ENCODE measurements at regions not wholly inside any gene's neighbourhood (a gene's known extent, or its start where the extent isn't known, plus 50 kb on each side); places are given as distances from the start of the nearest gene placed in this dataset.
"Not testable (repeated sequence)": the region's sequence is repeated elsewhere in the genome, so short reads cannot be mapped to it uniquely, and the experiment has no call there.

DNA sequence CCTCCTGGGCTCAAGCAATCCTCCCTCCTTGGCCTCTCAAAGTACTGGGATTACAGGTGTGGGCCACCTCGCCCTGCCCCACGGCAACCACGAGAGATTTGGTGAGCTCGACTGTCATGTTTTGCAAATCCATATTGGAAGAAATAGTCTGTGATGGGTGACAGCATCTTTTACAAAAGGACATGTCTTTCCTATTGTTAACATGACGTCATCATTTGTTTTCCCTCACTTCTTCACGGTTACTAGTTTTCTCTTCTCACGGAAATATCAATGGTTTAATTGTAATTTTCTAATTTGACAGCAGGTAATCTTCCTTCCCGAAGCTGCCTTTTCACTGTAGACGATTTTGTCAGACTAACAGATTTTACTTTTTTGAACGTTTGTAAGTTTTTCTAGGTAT lies 110.8 kb upstream of the GREM2 start:
- DNase-seq (ENCODE audit: low spot score), result no peak

GRCh38 chr1:240720976-240721375 lies 109.0 kb upstream of the GREM2 start:
- DNase-seq (ENCODE audit: low spot score), result no peak

DNA sequence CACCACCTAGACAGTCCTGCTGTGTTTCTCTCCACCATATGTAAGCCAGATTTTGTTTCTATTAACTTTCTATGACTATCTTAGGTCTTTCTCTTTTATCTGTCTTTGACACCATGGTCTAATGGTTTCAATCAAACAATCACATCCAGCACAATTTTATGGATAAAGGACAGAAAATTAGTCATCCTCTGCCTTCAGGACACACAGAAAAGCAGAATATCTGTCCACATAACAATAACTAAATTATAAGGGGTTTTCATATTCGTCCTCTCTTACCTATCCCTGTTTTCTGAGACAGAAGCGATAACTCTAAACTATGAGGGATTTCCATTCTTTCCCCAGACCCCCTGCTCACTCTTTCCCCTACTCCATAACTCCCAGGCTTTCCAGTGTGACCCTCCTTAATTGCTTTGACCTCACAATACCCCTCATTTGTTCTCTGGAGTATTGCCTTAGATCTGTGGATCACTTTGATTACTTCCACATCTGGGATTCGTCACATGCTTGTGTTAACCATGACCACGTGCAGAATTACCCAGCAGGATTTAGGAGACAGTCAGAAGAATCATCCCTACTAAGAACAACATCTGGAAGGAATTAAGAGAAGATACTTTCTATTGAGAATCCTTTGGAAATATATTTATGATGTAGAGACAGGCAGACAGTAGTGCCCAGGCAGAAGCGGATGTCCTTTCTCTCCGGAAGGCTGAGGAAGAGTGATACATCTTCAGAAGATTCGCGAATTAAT lies 108.2 kb upstream of the GREM2 start:
- no peak for DNase-seq (ENCODE audit: low spot score)

DNA sequence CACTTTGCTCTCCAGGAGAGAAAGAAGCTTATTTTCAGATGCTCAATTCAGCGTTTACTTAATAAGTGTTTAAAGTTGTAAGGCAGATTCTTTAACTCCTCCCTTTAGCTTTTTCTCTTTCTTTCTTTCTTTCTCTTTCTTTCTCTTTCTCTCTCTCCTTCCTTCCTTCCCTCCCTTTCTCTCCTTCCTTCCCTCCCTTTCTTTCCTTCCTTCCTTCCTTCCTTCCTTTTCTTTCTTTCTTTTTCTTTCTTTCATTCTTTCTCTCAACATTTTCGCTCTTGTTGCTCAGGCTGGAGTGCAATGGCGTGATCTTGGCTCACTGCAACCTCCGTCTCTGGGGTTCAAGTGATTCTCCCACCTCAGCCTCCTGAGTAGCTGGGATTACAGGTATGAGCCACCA lies 104.6 kb upstream of the GREM2 start:
- DNase-seq (ENCODE audit: low spot score), result not testable (repeated sequence)

DNA sequence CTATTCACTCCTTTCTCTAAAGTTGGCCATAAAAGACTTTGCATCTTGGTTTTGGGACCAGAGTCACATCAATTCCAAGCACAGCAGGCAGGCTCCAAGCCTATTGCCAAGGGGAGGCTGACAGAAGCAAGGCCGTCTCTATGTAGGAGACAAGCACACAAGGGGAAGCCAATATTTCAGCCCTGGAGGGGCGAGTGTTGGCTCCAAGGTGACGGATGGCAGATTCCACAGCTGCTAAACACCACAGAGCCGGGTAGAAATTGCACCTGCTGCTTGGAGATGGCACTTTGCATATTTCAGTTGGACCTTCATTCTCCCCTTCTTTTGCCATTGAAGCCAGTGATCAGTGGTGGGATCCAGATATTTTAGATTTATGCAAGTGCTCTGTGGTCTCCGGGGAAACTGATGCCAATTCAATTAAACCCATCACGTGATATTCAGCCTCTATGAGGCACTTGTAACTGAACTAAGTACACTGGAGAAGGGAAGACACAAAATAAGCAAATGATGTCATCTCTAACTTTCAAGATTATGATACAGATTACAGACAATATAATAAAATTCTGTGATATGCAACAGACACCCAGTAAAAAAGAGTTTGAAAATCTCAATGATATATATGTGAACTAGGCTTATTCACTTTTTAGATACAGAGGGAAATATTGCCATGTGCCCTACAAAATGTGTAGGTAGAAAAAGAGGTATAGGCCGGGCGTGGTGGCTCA lies 102.8 kb upstream of the GREM2 start:
- DNase-seq (ENCODE audit: low spot score), result no peak

DNA sequence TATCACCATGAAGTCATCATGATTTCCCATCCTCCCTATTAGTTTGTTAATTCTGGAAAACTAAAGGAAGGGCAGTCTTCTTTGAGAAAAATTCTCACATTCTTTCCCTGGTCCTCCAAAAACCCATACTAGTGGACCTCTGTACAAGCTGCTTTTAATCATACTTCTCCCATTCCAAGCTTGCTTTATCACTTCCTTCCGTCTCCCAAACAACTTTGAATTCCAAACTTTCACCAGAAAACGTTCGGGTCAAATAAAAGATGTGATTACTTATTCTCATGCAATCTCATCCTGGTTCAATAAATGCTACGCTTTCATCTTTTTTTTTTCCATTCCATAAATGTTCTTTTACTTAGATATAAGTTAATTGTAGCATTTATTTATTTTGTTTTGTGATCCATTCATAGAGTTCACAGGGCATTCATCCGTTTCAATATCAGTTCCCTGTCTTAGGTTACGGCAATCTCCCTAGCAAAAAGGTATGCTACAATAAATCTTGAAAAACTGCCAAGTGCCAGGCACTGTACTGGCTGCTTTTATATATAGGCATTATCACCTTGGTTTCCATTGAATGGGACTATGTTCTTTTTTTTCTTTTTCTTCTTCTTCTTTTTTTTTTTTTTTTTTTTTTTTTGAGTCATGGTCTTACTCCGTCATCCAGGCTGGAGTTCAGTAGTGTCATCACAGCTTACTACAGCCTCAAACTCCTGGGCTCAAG lies 100.2 kb upstream of the GREM2 start:
- DNase-seq (ENCODE audit: low spot score), result no peak

DNA sequence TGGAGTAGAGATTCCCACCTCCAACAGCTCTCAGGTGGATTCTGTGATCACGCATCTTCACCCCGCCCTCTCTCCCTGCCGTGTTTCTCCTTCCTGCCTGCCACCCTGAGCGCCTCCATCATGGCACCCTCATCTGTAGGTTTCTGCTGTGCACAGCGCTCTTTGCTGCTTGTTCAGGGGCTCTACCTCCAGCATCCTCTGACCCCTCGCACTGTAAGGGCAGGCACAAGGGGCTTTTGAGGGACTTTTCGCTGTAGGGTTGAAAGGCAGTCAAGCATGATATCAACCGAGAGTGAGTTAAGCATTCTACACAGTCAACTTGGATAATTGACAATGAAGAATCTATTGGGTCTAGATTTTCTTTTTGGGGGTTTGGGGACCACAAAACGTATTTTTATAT lies 99.1 kb upstream of the GREM2 start:
- DNase-seq (ENCODE audit: low spot score), result no peak

- DNase-seq (ENCODE audit: low spot score), result no peak
Measured at GRCh38 chr1:240709676-240710075, 97.7 kb upstream of the GREM2 start.

DNA sequence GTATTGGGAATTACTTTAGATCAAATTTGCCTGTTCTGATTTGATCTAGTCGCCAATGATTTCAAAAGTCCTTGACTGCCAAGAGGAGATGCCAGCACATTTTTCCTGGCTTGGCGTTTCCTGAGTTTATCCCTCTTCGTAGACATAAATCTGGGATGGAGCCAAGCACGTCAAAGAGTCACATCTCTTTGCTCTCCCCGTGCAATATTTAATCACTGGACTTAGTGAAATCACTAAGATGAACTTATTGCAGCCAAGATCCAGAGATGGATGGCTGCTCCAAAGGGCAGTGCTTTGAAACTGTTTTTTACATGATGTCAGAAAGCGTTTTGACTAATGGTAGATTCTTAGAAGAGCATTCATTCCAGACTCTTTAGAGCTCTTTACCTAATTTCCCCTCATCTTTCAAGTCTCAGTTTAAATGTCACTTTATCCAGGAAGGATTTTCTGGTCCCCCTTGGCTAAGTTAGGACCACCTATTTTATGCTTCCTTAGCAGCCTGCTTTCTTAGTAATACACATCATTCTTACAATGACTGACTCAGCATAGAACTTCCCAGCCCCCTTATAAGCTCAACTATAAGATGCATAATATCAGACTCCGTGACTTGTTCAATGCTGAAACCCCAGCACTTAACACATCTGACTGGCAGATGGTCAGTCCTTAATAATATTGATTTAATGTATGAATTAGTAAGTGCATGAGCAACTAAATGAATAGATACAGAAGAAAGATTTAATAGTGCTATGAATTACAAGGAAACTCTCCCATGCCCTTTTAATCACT lies 94.4 kb upstream of the GREM2 start:
- no peak for DNase-seq (ENCODE audit: low spot score)

- DNase-seq (ENCODE audit: low spot score), result no peak
Measured at GRCh38 chr1:240705579-240705978, 93.6 kb upstream of the GREM2 start.

- no peak for DNase-seq (ENCODE audit: low spot score)
Measured at GRCh38 chr1:240701412-240701811, 89.5 kb upstream of the GREM2 start.

- DNase-seq (ENCODE audit: low spot score), result no peak
Measured at GRCh38 chr1:240695416-240695815, 83.5 kb upstream of the GREM2 start.

DNA sequence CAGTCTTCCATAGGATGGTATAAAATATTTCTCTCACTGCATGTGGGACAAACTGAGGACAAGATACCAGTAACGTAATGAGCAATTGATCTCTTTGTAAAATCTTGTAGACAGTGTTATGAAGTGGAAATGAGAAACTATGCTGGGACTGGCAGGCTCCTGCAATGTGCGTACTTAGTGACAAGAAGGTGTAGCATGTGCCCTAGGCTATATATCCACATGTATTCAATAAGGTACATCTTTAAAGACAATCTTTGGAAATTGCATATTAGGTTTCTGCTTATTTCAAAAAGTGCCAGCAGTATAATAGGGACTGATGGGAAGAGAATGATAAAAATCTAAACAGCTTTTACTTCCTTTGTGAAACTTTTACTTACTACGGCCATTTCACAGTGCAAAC lies 81.9 kb upstream of the GREM2 start:
- no peak for DNase-seq (ENCODE audit: low spot score)

GRCh38 chr1:240693036-240693435 lies 81.1 kb upstream of the GREM2 start:
- DNase-seq (ENCODE audit: low spot score), result no peak

DNA sequence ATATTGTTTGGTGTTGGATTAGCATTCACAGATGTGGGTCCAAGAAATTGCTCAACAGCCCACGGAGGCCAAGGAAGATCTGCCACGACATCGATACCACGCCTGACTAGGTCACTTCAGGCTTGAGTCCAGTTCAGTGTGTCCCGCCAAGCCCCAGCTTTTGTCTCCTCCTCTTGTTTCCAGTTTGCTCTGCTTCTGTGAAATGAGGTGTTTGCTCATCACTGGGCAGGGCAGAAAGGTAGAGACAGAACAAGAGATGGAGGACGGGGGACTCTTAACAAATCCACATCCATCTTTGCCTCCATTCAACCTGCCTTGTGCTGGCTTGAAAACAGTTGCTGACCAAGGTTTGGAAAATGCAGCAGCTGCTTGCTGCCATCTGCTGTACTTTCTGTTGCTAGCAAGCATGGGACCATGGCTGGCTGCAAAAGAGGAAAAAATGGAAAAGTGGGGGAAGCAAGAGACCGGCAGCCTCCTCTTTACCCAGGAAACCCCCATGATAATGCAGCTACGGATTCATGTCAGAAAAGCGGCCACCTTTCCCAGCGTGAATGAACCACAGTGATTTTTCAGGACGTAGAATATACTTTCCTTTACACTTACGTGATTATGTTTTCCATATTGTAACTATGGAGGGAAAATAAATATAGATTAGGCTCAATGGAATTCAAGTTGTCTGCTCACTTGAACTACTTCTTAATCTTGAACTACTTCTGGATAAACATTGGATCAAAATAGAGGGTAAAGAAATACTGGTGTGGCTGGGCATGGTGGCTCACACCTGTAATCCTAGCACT lies 80.2 kb upstream of the GREM2 start:
- peak; percentile 42 for DNase-seq (ENCODE audit: low spot score)

DNA sequence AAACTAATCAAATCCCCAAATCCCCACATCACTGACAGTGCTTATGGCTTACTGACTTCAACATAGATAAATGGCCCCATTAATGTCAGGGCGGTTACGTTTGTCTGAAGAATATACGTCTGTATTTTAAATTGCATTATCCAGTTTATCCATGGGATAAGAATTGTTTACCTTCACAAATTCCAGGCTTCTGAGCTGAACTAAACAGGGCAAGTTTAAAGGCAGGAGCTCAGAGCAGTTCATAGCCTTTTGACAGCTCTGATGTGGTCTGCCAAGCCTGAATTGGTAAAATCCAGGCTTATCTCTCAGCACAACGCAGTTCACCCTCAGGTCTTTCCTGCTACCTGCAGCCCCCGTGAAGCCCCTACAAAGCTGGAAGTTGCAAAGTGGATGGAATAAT lies 79.5 kb upstream of the GREM2 start:
- DNase-seq (ENCODE audit: low spot score), result no peak

GRCh38 chr1:240687820-240688219 lies 75.9 kb upstream of the GREM2 start:
- peak; percentile 58 for DNase-seq (ENCODE audit: low spot score)

- DNase-seq (ENCODE audit: low spot score), result no peak
Measured at GRCh38 chr1:240683576-240683975, 71.6 kb upstream of the GREM2 start.

DNA sequence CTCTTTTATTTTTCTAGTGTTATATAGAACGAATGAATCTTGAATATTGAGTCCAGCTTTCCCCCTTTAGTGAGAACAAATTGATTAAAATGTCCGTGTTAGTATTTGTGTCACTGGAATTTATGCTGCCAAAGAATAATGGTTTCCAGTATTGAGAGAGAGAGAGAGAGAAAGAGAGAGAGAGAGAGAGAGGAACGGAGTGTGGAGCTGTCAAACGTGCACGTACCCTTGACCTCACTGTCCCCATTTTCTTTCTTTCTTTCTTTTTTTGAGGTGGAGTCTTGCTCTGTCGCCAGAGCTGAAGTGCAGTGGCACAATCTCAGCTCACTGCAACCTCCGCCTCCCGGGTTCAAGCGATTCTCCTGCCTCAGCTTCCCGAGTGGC lies 70.9 kb upstream of the GREM2 start:
- DNase-seq (ENCODE audit: low spot score), result no peak

- no peak for DNase-seq (ENCODE audit: low spot score)
Measured at GRCh38 chr1:240682166-240682858, 70.4 kb upstream of the GREM2 start.

Data from HT-29 (cell line).